Activated T-cell treated with anti-CD3 and anti-CD28 coated beads for 1 hour (primary cell): ENCODE measurements at regions not wholly inside any gene's neighbourhood (a gene's known extent, or its start where the extent isn't known, plus 50 kb on each side); places are given as distances from the start of the nearest gene placed in this dataset.
"Not testable (repeated sequence)": the region's sequence is repeated elsewhere in the genome, so short reads cannot be mapped to it uniquely, and the experiment has no call there.

ENCODE experiments used
- DNase-seq: peaks from one replicate; pipeline ENCODE4 v3.0.0-alpha.2; 2020; ENCODE audit warnings: low read depth

GRCh38 chr15:101876031-101876430 is 64.0 kb downstream of the OR4F15 start:
- DNase-seq, result not testable (repeated sequence)

DNA sequence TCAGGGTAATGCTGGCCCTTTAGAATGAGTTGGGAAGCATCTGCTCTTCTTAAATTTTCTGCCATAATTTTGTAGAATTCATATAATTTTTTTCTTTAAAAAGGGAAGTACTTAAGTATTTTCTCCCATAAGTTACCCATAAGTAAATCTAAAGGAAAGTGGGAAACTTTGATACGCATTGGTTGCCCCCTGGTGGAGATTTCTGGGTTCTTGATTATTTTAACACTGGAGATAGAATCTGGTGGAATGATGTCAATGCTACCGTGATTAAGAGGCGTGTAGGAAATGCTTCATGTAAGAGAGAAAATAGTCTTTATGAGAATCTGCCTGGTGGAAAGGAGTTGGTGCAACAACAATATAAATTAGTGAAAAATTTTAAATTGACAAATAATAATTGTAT is 65.6 kb downstream of the OR4F15 start:
- DNase-seq, result not testable (repeated sequence)

DNA sequence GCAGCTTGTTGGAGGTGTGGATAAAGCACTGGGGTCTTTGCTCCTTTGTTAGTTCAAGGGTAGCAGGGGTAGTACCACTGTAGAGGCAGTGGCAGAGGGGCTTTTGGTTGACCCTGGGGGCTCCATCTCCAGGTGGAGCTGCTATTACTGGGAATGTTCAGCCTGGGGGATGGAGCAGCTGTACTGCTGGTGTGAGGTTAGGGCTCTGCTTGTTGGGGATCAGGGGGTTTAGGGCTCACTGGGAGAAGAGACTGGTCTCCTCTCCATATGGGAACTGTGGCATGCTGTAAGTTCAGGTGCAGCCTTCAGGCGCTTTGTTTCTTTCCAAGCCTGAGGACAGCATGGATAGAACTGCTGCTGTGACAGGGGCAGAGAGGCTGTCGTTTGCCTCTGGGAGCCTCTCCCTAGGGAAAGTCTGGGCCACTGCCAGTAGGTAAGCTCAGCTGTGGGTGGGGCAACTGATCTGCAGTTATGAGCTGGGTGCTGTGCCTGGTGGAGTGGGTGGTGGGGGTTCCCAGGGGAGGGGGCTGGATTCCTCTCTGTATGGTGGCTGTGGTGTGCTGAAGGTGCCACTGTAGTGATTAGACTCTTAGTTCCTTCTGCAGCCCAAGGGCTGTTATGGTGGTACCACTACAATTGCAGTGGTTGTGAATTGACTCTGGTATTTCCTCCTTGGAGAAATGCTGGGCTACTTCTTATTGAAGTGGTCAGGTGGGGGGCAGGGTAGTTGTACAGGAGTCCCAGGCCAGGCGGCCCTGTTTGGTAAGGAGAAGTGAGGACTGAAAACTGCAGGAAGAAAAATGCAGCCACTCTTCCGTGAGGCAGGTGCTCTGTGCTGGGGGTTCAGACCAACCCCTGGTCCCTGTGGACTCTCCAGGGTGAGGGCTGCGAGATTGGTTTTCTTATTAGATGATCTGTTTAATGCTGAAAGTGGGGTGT is 100.6 kb downstream of the OR4F15 start:
- DNase-seq, result not testable (repeated sequence)

GRCh38 chr15:101924554-101924953 is 112.6 kb downstream of the OR4F15 start:
- DNase-seq, result not testable (repeated sequence)

DNA sequence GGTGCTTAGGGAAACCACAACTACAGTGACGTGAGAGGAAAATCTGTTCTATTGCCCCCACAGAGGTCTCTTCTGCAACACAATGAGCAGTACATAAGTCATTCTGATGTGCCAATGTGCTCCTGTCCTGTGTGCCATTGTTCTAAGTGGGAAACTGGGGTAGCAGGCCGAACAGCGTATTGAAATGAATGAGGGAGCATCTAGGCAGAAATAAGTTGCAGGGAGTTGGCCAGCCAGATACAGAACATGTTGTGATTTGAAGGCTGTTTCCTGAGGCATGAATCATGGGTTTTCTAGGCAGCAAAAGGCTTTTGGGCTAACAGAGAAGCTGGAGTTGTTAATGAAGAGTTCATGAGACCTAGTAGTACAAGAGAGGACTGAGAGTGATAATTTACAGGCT is 122.5 kb downstream of the OR4F15 start:
- not testable (repeated sequence) for DNase-seq

DNA sequence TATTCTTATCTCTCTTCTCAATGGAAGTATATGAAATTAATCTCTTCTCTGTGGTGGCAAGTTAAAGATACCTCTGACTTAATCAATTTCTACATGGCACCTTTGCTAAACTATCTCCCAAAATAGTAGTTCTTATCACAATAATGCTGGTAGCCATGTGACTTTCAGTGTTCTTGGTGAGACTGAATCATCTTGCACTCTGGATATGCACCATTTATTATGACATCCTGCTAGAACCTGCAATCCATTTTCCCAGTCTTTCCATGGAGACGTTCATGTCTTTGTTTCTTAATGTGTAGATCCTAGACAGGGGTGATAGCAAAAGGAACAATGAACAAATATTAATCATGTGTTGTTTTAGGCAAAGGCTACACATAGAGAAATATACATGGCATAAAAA is 125.4 kb downstream of the OR4F15 start:
- not testable (repeated sequence) for DNase-seq

DNA sequence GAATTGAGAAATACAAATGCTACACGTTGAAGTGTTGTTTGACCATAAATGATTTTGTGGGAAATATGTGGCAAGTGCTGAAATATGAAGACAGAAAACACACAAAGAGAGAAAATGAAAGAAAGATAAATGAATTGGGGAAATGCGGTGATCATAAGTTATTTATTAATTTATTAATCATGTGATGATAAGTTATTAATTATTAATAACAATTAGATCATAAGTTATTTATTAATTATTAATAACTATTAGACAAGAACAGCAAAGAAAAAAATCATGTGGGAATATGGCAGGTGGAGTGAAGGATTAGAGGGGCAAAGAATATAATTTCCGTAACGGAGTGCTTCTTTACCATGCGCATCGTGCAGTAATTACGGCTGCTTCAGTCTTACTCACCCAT is 126.6 kb downstream of the OR4F15 start:
- not testable (repeated sequence) for DNase-seq

- DNase-seq, result not testable (repeated sequence)
These were observed 133.9 kb downstream of the OR4F15 start for GRCh38 chr15:101945896-101946295.

DNA sequence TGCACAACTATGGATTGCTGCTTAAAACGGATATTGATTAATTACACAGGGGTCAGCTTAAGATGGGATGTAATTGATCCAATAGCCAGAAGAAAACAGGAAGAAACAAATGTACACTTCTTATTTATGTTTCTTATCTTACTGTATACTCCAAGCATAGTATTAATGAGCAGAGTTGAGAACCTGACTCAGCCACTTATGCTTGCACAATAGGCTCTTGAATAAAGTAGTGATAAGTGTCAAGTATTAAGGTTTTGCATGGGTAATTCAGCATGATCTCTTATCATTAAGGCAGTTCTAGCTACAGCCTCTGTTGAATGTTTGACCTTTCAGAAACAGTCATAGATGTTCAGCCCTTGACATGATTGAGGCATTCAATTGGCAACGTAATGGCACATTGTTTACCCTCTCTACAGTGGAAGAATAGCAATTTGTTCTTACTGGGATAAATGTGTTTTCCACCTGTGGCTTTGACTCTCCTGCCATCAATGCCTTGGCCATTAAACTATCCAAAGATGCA is 136.5 kb downstream of the OR4F15 start:
- not testable (repeated sequence) for DNase-seq

GRCh38 chr15:101949380-101950065 is 137.5 kb downstream of the OR4F15 start:
- not testable (repeated sequence) for DNase-seq

DNA sequence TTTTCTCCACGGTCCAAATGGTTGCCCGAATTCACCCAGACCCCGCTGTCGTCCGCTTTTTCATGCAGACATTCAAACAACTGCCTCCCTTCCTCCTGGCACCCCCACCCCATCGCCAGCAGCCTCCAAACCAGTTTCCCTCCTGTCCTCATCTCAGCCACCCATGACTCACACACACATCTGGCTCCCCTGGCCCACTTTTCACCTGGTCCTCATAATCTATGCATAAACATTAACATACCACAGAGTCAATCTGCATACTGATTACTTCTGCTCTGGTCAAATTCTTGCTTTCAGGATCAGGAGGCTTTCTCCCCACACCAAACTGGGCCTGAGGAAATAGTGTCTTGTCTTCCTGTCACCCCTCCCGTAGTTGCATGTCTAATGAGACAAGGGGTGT is 142.0 kb downstream of the OR4F15 start:
- DNase-seq, result not testable (repeated sequence)

DNA sequence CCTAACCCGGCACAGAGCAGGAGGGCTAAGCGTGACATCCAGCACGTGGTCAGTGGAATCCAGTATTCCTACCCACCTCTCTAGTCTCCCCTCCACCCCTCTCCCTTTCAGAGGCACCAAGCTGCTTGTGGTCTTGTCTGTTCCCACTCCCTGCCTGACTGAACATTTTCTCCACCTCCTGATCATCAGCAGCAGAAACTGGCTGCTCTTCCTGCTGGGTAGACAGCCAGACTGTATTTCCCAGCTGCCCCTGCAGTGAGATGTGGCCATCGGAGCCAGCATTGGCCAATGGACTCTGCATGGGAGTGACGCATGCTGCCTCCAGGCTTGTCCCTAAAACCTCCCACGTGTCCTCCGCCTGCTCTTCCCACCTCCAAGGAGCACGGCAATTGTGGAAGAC is 143.8 kb downstream of the OR4F15 start:
- not testable (repeated sequence) for DNase-seq

DNA sequence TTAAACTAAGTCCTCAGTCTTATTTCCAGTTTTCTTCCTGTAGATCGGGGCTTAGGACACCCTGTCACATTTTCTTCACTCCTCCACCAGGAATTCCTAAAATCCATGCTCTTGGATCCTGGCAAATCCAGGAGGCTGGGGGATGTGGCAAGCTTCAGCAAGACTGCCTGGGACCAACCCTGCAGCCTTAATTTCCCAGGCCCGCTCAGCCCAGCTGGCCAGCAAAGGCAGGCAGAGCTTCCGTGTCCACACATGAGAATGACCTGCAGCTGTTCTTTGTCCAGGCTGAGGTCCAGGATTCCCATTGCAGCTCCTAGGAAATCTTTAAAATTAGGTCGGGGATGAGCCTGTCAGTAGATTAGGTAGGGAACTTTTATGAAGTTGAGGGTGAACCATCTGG is 146.7 kb downstream of the OR4F15 start:
- DNase-seq, result not testable (repeated sequence)

- DNase-seq, result not testable (repeated sequence)
These were observed 149.3 kb downstream of the OR4F15 start for GRCh38 chr15:101961263-101961662.

GRCh38 chr15:101961765-101962164 is 149.8 kb downstream of the OR4F15 start:
- DNase-seq, result not testable (repeated sequence)

GRCh38 chr15:101963687-101964086 is 151.7 kb downstream of the OR4F15 start:
- not testable (repeated sequence) for DNase-seq

GRCh38 chr15:101965353-101965752 is 153.4 kb downstream of the OR4F15 start:
- DNase-seq, result not testable (repeated sequence)

DNA sequence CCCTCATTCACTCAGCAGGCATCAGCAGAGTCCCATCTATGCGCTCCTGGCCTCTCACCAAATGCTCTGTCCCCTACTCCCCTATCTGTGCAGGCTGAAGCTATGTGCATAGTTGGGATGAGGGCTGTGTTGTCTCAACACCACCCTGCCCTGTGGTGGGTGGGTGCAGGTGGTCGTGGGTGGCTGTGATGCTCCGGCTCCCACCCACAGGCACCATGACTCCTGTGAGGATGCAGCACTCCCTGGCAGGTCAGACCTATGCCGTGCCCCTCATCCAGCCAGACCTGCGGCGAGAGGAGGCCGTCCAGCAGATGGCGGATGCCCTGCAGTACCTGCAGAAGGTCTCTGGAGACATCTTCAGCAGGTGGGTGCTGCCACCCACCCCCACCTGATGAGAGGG is 153.9 kb downstream of the OR4F15 start:
- DNase-seq, result not testable (repeated sequence)

GRCh38 chr15:101967364-101967763 is 155.4 kb downstream of the OR4F15 start:
- not testable (repeated sequence) for DNase-seq

DNA sequence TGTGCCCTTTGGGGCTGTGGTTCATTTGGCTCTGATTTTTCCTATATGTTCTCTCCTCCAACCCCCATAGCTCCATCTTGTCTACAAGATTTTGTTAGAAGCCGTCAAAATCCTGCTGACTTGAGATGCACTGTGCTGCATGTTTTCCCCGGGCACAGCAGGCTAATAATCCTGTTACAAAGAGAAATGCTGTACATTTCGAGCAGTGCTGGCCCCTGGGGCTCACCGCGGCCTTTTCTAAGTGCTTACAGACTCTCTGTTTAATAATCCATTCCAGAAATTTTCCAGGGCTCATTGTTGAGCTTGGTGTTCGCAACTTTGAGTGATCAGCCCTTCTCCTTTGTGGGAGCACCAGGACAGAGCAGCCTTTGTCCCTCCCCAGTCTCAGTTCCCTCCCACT is 158.6 kb downstream of the OR4F15 start:
- not testable (repeated sequence) for DNase-seq

DNA sequence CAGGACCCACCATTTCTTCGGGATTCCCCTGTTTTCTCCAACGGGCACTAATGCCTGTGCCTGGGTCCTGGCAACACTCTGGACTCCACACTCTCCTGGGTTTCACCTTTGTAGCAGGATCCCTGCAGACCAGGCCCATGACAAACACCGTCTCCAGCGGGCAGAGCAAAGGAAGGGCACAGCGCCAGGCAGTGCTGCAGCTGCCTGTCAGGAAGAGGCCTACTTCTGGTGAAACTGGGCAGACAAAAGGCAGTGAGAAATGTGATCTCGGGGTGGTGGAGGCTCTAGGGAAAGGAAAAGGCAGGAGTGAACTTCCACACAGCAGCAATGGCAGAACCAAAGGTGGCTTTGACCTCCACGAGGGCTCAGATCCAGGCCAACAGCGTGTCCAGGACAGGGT is 165.3 kb downstream of the OR4F15 start:
- DNase-seq, result not testable (repeated sequence)

- peak; percentile 11 for DNase-seq
These were observed 168.4 kb downstream of the OR4F15 start for GRCh38 chr15:101980206-101980910.
